ENCODE measurements at regions not wholly inside any gene's neighbourhood (a gene's known extent, or its start where the extent isn't known, plus 50 kb on each side); places are given as distances from the start of the nearest gene placed in this dataset.

DNA sequence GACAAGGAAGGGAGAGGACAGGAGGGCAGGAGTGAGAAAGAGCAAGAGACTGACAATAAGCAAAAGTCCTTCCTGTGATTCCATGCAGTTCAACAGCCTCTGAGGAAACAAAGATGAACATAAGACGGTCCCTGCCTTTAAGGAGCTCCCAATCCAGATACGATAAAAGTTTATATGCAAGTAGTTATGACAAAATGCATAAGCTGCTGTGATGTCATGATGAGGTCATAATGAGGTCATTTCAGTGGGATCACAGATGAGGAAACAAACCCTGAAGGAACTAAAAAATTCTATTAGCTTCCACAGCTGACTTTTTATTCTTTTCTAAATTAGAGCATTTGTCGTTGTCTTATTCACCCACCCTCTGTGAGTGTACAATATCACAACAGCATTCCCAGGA is 458.5 kb upstream of the ACVR2A start:
- TF ChIP-seq CTCF (IDR thresholded peaks at IDR 0.05) (no peak), POLR2A (IDR thresholded peaks at IDR 0.05) (no peak)

Data from testis (tissue), 2 donors.